ENCODE measurements at regions not wholly inside any gene's neighbourhood (a gene's known extent, or its start where the extent isn't known, plus 50 kb on each side); places are given as distances from the start of the nearest gene placed in this dataset.

- Histone ChIP-seq H3K27ac (ENCODE audit: low read depth) (no peak overlapping the region), H2AFZ (no peak overlapping the region), H3K4me3 (no peak overlapping the region), H3K27me3 (ENCODE audit: insufficient read depth) (no peaks in the 10 kb centered on the region), H3K36me3 (ENCODE audit: insufficient read depth) (no peaks in the 10 kb centered on the region), H3K4me2 (no peak overlapping the region), H4K20me1 (replicated peaks; ENCODE audit: insufficient read depth) (no peaks in the 10 kb centered on the region), H3K79me2 (replicated peaks; ENCODE audit: insufficient read depth) (no peaks in the 10 kb centered on the region), H3K9me2 (ENCODE audit: insufficient read depth) (no peaks in the 10 kb centered on the region; the same call in 1 of the 2 replicates), H3F3A (replicated peaks; ENCODE audit: low read depth) (no peaks in the 10 kb centered on the region), H3K4me1 (ENCODE audit: insufficient read depth) (peaks cover 8% of the 10 kb centered on the region; the same call in 1 of the 2 replicates)
- ATAC-seq (no peak), DNase-seq (ENCODE audit: low spot score) (no peak)
- Mint-ChIP-seq H3K27me3 (ENCODE audit: insufficient read depth, low read depth, poor library complexity) (peaks cover 3% of the 10 kb centered on the region), H3K4me3 (no peak overlapping the region), H3K36me3 (ENCODE audit: low read depth) (no peaks in the 10 kb centered on the region; the same call in 2 of the 3 replicates), H3K4me1 (peaks cover 20% of the 10 kb centered on the region), H3K27ac (no peak overlapping the region), H3K9me3 (no peaks in the 10 kb centered on the region; the same call in 2 of the 3 replicates)
- TF ChIP-seq ZNF462 (CRISPR knock-in tag; IDR thresholded peaks at IDR 0.05) (no peak), CREB1 (CRISPR knock-in tag; IDR thresholded peaks at IDR 0.05; ENCODE audit: low read depth) (no peak), NANOG (IDR thresholded peaks at IDR 0.05; ENCODE audit: borderline replicate concordance) (no peak), STAT1 (IDR thresholded peaks at IDR 0.05; ENCODE audit: unreplicated experiment) (no peak), REST (IDR thresholded peaks at IDR 0.05; ENCODE audit: unreplicated experiment) (no peak), EZH2 (IDR thresholded peaks at IDR 0.05; ENCODE audit: low read depth, unreplicated experiment) (no peak), ZNF114 (CRISPR knock-in tag; IDR thresholded peaks at IDR 0.05) (no peak), CTCF (conservative IDR thresholded peaks at IDR 0.05; ENCODE audit: low read depth in 2 of 2) (no peak), ETS1 (IDR thresholded peaks at IDR 0.05) (no peak), ZNF331 (CRISPR knock-in tag; IDR thresholded peaks at IDR 0.05; ENCODE audit: low read depth) (no peak), EZH2phosphoT487 (IDR thresholded peaks at IDR 0.05; ENCODE audit: unreplicated experiment) (no peak), POLR2AphosphoS5 (IDR thresholded peaks at IDR 0.05; ENCODE audit: low read depth) (no peak), JUNB (IDR thresholded peaks at IDR 0.05; ENCODE audit: unreplicated experiment) (no peak)
Measured at GRCh38 chr11:119831011-119831410, 102.0 kb upstream of the NECTIN1 start.
